Renal pelvis (tissue), 1 donor: ENCODE measurements at regions not wholly inside any gene's neighbourhood (a gene's known extent, or its start where the extent isn't known, plus 50 kb on each side); places are given as distances from the start of the nearest gene placed in this dataset.

Experiments
- DNase-seq: peaks from one replicate; pipeline ENCODE4 v3.0.0-alpha.2; 2013

DNA sequence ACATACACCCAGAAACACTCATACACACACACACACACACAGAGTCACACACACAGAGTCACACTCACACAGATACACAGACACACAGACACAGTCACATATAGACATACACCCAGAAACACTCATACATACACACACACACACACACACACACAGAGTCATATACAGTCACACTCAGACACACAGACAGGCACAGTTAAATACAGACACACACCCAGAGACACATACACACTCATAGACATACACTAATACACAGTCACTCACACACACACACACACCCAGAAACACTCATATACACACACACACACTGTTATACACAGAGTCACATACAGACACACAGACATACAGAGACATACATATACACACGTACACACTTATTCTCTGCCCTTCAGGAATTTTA lies 250.9 kb downstream of the QKI start:
- DNase-seq = no peak

DNA sequence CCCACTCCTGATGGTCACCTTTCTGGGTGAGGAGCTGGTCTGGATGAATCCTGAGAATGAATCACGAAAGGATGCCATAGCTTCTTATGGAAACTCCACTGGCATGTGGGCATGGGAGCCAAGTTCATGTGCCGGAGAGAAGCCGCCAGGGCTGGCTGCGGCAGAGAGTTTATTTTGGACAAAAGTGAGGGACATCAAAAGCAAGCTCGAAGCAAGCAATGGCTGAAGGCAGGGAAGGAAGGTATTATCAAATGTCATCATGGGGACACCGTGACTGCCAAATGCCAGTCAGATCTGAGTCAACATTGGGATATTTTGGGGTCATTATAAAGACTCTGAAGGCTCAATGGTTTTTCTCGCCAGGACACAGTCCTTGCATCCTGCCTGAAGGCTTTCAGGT lies 249.1 kb downstream of the QKI start:
- no peak for DNase-seq

DNA sequence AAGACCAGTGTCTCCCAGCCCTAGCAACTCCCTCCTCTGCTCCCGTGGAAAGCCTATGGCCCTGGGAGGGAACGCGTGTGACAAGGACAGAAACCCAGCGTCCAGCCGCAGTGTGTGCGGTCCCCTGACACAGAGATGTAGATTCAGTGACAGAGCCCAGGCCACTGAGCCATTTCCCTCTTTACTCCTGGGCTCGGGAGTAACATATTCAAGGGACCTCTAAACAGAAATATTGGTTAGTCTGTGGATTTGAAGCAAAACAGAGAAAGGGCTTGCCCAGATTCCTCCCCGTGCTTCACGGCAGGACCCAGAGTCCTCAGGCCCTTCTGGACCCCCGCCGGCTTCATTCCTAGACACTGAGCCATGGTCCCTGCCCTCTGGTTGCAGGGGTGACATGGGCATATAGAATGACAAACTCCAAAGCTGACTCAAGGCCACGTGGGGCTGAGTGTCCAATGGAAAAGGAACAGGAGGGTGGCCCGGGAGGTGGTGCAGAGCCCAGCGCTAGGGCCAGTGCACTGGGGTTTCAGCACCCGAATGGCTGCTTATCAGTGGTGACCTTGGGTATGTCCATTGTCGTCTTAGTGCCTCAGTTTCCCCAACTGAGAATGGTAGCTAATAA lies 248.2 kb downstream of the QKI start:
- no peak for DNase-seq

DNA sequence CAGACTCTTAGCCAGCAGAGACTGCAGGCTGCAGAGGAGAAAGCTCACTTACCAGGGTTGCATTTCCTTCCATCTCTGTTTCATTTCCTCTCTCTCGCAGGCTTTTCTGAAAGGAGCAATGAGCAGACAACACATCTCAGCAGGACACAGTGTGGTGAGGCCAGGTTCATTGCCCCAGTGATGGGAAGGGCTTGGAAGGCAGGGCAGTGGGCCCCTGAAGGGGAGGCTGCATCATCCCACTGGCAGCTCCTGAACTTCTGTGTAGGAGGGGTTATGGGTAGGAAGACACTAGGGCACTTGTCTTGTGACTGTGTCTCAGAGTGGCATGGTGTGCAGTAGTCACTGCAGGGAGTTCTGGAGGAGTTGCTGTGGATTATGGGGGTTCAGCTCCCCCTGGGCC lies 246.8 kb downstream of the QKI start:
- DNase-seq = no peak

DNA sequence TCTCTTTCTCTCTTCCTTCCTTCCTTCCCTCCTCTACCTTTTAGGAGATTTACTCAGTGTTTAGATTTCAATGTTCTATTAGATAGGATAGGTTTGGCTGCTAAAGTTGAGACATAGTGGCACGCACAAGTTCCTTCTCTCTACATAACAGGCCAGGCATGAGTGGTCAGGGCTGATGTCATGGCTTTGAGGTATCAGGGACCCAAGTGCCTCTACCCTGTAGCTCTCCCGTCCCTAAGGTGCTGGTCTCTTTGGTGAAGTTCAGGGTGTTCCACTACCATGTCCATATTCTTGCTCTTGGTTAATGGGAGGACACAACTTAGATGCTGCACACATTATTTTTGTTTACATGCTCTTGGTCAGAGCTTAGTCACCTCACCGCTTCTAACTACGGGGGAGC lies 245.3 kb downstream of the QKI start:
- DNase-seq = no peak

DNA sequence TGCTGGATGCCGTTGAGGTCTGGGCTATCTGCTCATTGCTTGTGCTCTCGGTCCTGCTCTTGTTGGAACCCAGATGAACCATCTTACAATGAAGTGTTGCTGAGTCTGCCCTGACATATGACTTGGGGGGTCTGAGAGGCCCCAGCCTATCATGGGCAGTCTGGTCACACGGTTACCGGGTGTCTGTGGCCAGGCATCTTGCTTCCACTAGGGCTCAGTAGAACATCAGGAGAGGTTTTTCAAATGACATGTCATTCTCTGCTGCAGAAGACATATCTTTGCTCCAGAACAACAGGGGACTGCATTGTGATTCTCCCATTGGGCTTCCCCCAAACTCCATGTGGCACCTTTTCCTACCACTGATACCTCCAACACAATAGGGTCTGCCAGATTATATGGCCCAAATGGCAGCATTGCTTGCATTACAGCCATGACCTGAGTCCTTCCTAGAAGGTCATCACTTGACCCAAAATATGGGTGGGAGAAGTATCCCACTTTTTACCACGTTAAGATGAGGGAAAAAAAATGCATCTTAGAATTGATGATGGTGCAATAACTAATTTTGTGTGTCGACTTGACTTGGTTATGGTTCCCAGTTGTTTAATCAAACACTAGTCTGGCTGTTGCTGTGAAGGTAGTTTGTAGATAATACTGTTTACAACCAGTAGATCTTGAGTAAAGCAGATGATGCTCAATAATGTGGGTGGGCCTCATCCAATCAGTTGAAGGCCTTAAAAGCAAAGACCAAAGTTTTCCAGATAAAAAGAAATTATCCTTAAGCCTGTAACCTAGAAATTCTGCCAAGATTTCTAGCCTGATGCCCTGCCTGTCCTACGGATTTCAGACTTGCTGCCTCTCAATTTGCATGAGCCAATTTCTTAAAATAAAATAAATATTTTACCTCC lies 241.0 kb downstream of the QKI start:
- DNase-seq = no peak

DNA sequence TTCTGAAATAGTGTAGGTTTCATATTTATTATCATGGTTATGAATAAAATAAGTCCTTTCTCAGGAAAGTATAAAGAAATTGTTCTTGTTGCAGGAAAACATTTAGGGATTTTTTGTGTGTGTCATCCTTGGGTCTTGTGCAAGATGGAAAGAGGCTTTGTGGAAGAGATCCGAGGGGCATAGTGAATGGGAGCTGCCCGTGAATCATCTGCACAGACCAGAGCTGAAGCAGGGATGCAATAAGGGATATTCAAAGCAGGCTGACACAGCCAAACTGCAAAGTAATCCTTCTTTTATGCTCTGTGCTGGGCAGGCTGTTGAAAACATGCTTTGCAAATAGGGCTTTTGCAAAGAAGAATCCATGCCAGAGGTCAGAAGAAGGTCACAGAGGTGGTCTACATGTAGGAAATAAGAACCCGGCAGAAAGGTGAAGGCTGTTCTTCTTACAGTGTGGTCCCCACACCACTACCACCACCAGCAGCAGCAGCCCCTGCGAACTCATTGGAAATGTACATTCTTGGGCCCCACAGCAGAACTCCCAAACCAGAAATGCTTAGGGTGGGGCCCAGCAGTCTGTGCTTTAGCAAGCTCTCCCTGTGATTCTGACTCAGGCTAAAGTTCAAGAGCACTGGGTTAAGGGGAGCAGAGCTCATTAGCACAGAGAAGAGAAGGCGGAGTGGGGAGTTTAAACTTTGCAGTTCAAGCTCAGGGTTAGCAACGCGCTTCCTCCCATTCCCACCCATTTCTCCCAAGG lies 237.6 kb downstream of the QKI start:
- DNase-seq = no peak

DNA sequence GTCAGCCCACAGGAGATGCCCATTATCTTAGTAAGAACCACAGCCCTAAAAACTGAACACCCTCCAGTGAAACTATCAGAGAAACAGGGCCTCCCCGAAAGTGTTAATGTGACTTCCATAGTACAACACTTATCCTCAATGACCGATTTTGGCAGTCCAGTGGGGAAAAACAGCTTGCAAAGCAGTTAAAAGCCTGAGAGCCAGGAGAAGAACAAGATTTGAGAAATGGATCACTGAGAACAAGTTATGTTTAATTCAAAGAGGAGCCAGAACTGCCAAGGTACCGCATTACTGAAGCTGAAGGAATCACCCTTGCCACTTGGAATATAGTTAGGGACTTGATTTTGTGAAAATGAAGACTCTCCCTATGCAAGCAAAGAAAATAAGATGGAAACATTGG lies 236.9 kb downstream of the QKI start:
- DNase-seq = no peak

DNA sequence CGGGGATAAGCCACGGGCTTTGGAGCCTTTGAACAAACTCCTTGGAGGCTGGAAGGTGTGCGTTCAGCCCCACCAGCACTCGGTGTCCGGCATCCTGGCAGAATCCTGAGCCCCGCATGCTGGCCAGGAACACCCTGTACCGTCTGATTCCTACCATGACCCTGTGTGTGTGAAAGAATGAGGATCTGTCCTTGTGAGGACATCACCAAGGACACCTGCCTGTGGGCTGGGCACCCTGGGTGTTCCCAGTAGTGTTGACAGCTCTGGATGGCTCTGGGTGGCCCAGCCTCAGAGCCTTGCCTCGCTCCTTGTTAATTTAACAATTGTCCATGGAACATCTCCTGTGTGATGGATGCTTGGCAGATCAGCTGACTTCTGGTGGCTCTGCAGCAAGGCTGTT lies 234.3 kb downstream of the QKI start:
- DNase-seq = no peak

DNA sequence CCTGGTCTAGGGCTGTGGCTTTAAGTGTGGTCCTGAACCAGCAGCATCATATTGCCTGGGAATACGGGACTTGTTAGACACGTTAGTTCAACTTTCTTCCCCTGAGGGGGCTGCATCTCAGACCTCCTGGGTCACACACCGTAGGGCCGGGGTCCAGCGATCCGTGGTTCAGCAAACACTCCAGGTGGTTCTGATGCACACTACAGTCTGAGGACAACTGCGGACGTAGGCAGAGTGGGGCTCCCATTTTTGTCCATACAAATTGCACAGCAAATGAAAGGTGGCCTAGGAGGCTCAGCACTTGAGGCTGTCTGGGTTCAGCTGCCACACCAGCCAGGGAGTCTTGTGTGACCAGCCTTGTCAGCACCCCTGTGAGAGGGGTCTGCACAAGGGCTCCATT lies 233.1 kb downstream of the QKI start:
- no peak for DNase-seq

DNA sequence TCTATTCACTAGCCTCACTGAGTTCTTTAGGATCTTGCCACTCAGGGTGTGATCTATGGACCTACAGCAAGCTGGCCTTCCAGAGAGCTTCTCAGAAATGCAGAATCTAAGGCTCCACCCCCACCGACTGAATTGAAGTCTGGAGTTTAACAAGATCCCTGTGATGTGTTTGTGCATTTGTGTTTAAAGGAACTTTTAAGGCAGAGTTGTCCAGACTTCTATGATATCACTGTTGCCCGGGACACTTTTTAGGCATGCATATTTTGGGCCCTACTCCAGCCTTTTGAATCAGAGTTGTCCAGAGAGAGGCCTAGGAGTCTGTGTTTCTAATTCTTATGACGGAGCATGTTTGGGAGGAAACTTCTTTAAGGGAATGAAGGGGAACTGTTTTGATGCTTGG lies 232.3 kb downstream of the QKI start:
- no peak for DNase-seq

DNA sequence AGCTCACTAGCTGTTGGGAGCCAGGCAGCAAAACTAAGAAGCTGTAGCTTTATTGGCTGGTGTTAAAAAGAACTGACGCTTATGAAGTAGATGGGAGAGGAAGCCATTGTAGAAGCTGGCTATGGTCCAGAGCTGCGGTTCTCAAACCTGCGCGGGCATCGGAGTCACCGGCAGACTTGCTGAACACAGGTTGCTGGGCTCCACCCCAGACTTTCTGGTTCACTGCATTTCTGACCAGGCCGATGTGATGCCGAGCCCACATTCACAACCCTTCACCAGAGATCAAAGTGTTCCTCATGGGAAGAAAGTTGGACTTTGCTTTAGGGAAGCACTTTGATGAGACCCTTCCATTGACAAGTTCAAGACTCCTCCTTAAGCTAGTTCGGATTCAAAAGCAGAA lies 231.6 kb downstream of the QKI start:
- no peak for DNase-seq

DNA sequence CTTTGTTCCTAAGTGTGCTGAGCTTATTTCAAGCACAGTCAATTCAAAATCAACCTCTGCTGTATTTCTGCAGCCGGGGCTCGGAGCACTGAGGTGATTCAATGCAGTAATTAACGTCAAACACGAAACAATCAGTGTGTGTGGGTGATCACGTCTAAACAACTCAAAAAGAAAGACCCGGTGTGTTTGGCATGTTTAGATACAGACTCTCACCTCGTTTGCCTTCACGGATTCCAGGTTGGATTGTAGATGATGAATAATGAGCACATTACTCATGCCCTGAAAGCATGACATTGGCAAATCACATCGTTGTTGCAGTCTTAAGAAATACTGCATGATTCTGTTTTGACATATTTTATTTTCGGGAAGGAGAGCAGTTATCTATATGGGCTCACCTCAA lies 231.0 kb downstream of the QKI start:
- DNase-seq = no peak

DNA sequence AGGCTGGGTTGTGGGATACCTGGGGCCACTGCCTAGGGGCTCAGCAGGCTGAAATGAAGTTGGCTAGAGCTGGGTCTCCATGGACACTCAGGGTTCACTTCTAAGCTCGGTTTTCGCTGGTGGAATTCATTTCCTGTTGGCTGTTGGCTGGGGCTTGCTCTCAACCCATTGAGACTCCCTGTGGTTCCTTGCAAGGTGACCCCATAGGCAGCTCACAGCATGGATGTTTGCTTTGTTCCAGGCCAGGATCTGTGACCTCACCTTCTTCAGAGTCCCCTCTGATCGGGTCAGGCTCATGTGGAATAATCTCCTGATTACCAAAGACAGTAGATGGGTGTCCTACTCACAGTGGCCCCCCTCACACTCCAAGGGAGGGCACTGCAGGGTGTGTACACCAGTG lies 229.3 kb downstream of the QKI start:
- no peak for DNase-seq

DNA sequence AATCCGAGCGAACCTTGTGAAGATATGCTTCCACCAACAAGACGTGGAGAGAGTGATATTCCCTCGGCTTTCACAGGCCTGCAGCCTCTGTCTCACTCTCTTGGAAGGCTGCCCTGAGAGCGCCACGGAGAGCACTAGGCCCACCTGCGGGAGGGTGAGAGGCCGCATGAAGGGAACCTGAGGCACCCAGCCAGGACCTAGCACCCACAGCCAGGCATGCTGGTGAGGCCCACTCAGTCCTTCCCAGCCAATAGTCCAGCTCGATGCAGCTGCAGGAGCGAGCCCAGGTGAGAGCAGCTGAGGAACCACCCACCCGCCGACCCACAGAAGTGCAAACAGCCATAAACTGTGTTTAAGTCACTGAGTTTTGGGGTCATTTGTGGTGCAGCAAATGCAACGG lies 227.2 kb downstream of the QKI start:
- no peak for DNase-seq

DNA sequence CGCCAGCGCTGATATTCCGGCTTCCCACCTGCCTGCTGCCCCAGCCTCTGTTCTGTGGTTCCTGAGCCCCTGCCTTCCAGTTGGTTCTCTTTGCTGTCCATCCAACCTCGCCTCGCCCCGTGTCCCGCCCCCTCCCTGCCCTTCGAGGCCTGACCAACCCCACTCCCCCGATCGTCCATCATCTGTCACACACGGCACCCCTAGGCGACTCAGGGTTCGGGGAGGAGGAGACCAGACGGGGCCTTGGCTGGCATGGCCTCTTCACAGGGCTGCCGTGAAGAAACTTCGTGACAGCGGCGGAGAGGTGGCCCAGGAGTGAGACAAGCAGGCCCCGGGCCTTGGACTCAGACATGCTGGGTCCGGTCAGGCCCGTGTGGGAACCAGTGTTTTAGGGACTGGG lies 226.1 kb downstream of the QKI start:
- no peak for DNase-seq

DNA sequence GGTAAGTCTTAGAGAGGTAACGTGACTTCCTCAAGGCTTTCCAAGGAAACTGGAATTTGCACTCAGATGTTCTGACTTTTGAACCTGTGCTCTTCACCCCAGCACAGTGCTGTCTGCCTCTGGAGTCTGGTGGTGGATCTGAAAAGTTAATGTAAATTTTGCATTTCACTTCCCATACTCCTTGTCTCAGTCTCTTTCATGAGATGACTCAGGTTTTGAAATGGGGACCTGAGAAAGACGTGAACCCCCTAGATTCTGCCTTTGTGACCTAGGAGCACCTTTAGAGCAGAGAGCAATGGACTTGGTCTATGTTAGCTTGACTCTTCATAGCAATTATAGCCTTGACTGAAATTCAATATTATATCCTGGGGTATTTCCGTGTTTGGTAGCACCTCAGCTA lies 223.0 kb downstream of the QKI start:
- DNase-seq = no peak

DNA sequence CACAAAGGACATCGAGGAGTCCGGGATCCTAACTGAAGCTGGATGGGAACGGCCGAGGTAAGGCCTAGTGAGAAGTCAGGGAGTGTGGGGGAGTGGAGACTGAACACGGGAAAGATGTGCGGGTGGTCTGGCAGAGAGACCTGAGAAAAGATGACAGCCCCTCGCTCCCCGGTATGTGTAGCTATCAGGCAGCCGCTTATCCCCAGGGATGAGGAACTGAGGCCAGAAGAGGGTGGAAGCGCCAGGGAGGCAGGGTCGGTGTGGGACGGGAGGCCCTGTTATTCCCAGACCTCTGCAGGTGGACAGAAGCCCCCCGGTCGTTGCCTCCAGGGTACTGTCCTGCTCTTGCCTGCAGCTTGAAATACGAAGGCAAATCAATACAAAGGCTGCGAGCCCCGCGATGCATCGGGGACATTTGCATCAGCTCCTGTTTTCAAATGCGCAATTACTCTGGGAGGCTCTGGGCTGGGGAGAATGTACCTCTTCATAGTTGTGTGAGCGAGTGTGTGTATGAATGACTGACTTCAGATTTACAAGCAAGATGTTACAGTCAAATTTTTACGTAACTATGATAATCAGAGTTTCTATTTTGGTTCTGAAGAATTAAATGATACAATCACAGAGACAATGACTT lies 221.3 kb downstream of the QKI start:
- no peak for DNase-seq

DNA sequence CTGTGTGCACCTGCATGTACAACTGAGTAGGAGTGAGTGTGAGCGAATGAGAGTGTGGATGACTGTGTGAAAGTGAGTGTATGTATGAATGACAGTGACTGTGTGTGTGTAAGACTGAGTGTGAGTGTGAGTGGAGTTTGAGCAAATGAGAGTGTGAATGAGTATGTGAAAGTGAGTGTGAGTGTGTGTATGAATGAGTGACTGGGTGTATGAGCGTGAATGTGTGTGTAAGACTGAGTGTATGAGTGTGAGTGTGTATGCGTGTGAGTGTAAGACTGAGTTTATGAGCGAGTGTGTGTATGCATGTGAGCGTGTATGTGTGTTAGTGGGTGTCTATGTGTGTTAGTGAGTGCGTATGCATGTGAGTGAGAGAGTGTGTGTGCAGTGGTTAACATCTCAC lies 220.8 kb downstream of the QKI start:
- no peak for DNase-seq

DNA sequence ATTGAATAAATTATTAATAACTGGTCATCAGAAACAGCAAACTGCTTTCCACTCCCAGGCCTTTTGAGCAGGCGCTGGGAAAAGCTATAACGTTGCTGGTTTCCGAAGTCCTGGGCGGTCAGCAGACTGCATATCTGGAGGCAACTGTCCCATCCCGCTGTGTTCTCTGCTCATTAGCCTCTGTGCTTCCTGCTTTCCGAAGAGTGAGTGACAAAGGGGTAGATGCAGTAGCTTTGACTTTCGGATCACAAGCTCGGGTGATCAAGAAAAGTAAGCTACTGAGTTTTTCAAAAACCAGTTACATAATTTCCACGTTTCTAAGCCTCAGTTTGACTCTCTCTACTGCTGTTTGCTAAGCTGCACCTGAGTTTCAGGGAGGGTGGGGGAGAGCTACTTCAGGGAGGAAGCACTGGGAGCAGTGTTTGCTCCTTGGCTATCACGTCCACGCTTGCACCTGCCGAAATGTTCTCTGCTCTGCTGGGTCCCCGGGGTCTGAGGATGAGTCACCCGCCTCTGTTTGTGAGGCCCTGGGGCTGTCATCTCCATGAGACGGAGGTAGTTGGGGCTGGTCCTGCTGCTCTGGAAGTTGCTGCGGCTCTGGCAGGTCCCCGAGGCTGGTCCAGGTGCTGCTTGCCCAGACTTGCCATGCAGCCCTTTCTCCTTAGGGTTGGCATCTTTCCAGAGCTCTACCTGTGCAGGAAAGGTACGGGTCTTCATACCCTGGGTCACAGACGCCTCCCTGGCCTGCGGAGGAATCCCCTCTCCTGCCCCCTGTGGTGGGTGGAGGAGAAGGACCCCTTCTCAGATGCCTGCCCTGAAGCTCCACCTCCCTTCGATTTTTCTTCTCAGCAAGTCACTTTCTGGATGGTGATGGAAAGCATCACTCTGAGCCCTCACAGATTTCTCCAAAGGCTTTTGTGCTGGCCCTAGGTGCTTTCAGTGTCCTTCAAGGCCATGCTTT lies 220.0 kb downstream of the QKI start:
- no peak for DNase-seq

DNA sequence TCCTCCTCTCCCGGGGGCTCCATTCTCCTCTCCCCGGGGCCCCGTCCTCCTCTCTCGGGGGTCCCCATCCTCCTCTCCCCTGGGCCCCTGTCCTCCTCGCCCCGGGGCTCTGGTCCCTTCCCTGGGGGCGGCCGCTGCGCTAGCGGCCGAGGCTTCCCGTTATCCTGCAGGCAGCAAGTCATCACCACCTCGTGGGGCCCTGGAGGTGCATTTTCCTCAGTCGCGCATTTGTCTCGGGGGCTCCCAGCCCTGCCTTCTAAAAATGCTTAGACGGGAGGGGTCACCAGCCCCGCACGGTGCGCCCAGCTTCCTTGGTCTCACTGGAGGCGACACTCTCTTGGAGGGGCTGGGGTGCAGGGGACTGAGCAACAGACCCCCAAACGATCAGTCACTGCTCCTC lies 216.5 kb downstream of the QKI start:
- no peak for DNase-seq
